Mesothelial cell of epicardium (in vitro differentiated cells): ENCODE measurements at regions not wholly inside any gene's neighbourhood (a gene's known extent, or its start where the extent isn't known, plus 50 kb on each side); places are given as distances from the start of the nearest gene placed in this dataset.
A peak's percentile ranks its signal among the peaks of the same experiment; 100 is the strongest.

Source experiments
- DNase-seq, 2 experiments: peaks; one replicate each; pipeline ENCODE4 v3.0.0; 2021; ENCODE audit warnings: low spot score in 2 of 2; ENCODE audit not compliant: unreplicated experiment in 2 of 2
- H3K27ac Mint-ChIP-seq: 2 replicates; pipeline ENCODE4 v1.8.0; 2021; ENCODE audit warnings: mixed read lengths
- H3K27me3 Mint-ChIP-seq: 2 replicates; pipeline ENCODE4 v1.8.0; 2021; ENCODE audit warnings: low read depth, mixed read lengths
- H3K36me3 Mint-ChIP-seq: 2 replicates; pipeline ENCODE4 v1.8.0; 2021; ENCODE audit warnings: mixed read lengths
- H3K4me1 Mint-ChIP-seq: 2 replicates; pipeline ENCODE4 v1.8.0; 2021; ENCODE audit warnings: mixed read lengths
- H3K4me3 Mint-ChIP-seq: 2 replicates; pipeline ENCODE4 v1.8.0; 2021; ENCODE audit warnings: mild to moderate bottlenecking, moderate library complexity, mixed read lengths
- H3K9me3 Mint-ChIP-seq: 2 replicates; pipeline ENCODE4 v1.8.0; 2021; ENCODE audit warnings: mixed read lengths
- TF ChIP-seq, protein P1 (sequence below): fragments of 200-600 bp; sonication (generic); IDR thresholded peaks from one replicate; pipeline ENCODE4 v1.5.0; 2021; ENCODE audit warnings: antibody characterized with exemption; ENCODE audit not compliant: unreplicated experiment

DNA sequence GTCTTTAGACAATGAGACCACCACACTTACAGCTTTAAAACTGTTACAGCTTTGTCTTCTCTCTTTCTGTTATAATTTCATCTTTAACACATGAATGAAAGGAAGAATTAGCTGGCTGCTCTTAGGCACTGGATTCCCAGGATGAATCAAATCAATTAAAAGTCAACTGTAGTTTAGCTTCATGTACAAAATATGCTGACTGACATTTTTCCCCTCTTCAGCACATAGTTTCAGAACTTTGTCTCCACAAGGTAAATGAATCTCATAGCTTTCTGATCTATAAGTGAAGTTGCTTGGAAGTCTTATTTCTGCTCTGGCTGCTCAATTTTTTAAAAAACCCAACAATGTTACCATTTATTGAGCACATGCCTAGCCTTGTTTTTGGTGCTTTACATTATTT is 293.8 kb downstream of the GRIN2B start:
- DNase-seq = no peak
- no peaks in the 10 kb centered on the region for H3K36me3 Mint-ChIP-seq
- no peak overlapping the region for H3K27ac Mint-ChIP-seq
- H3K9me3 Mint-ChIP-seq = no peaks in the 10 kb centered on the region
- no peaks in the 10 kb centered on the region for H3K4me1 Mint-ChIP-seq
- TF ChIP-seq, protein P1, sequence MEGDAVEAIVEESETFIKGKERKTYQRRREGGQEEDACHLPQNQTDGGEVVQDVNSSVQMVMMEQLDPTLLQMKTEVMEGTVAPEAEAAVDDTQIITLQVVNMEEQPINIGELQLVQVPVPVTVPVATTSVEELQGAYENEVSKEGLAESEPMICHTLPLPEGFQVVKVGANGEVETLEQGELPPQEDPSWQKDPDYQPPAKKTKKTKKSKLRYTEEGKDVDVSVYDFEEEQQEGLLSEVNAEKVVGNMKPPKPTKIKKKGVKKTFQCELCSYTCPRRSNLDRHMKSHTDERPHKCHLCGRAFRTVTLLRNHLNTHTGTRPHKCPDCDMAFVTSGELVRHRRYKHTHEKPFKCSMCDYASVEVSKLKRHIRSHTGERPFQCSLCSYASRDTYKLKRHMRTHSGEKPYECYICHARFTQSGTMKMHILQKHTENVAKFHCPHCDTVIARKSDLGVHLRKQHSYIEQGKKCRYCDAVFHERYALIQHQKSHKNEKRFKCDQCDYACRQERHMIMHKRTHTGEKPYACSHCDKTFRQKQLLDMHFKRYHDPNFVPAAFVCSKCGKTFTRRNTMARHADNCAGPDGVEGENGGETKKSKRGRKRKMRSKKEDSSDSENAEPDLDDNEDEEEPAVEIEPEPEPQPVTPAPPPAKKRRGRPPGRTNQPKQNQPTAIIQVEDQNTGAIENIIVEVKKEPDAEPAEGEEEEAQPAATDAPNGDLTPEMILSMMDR = no peak
- peaks cover 15% of the 10 kb centered on the region for H3K27me3 Mint-ChIP-seq
- H3K4me3 Mint-ChIP-seq = no peak overlapping the region

GRCh38 chr12:13686260-13686659 is 295.1 kb downstream of the GRIN2B start:
- no peaks in the 10 kb centered on the region for H3K9me3 Mint-ChIP-seq
- no peak overlapping the region for H3K27ac Mint-ChIP-seq
- no peak for DNase-seq
- peaks cover 3% of the 10 kb centered on the region for H3K4me1 Mint-ChIP-seq
- H3K36me3 Mint-ChIP-seq = no peaks in the 10 kb centered on the region
- H3K27me3 Mint-ChIP-seq = peaks cover 12% of the 10 kb centered on the region
- TF ChIP-seq, protein P1 = no peak
- no peak overlapping the region for H3K4me3 Mint-ChIP-seq

DNA sequence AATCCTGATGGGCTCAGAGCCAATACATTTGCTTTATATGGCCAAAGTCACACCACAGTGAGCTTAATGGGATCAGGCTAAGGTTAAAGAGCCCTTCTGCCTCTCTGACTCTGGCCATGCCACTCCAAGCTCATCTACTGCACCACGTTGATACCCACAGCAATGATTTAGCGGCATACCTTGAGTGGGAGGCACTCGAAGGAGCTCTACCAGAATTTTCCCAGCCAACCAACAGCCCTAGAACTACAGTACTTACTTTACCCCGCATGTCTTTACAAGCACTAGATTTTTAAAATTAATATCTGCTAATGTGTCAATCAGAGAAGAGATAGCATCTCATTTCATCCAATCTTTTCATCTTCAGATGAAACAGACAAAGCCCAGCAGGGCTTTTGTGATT is 300.5 kb downstream of the GRIN2B start:
- Mint-ChIP-seq H3K27ac (peak overlapping the region; percentile 17), H3K4me1 (peaks cover 35% of the 10 kb centered on the region), H3K27me3 (no peaks in the 10 kb centered on the region), H3K4me3 (no peak overlapping the region), H3K9me3 (no peaks in the 10 kb centered on the region), H3K36me3 (no peaks in the 10 kb centered on the region)
- DNase-seq = no peak
- TF ChIP-seq, protein P1 = no peak

GRCh38 chr12:13676880-13677279 is 304.5 kb downstream of the GRIN2B start:
- Mint-ChIP-seq H3K4me3 (no peak overlapping the region), H3K27ac (no peak overlapping the region), H3K36me3 (no peaks in the 10 kb centered on the region), H3K4me1 (peaks cover 35% of the 10 kb centered on the region), H3K27me3 (no peaks in the 10 kb centered on the region), H3K9me3 (no peaks in the 10 kb centered on the region)
- TF ChIP-seq, protein P1 = no peak
- no peak for DNase-seq

DNA sequence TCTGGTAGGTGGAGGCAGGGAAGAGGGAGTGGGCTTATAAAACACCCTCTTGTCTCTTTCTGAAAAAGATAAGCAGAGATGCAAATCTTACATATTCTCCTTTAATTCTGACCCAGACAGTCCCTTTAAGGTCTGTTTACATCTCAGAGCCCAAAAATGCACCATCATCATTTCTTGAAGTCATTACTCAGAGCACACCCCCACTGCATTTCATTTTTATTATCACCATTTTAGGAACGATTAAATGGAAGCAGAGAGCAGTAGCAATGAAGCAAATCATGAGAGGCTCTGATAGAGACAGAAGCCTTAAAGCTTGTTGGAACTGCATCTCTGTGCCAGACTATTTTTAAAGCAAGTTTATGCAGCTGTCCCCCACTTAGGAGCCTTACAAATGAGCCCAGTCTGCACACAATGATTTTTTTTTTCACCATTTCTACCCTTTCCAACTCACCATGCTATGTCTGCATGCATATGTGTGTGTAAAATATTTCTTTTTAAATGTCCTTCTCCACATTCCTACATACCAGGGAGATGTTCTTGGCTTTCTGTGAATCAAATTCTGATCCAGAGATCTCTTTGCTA is 311.0 kb downstream of the GRIN2B start:
- no peaks in the 10 kb centered on the region for H3K9me3 Mint-ChIP-seq
- no peaks in the 10 kb centered on the region for H3K36me3 Mint-ChIP-seq
- H3K4me1 Mint-ChIP-seq = peaks cover 20% of the 10 kb centered on the region
- TF ChIP-seq, protein P1 = no peak
- no peak for DNase-seq
- peaks cover 10% of the 10 kb centered on the region for H3K27me3 Mint-ChIP-seq
- no peak overlapping the region for H3K4me3 Mint-ChIP-seq
- peak overlapping the region; percentile 7 for H3K27ac Mint-ChIP-seq

GRCh38 chr12:13668880-13669279 is 312.5 kb downstream of the GRIN2B start:
- H3K27ac Mint-ChIP-seq = no peak overlapping the region
- no peaks in the 10 kb centered on the region for H3K36me3 Mint-ChIP-seq
- H3K4me3 Mint-ChIP-seq = no peak overlapping the region
- peaks cover 13% of the 10 kb centered on the region for H3K27me3 Mint-ChIP-seq
- peaks cover 20% of the 10 kb centered on the region for H3K4me1 Mint-ChIP-seq
- no peak for DNase-seq
- TF ChIP-seq, protein P1 = no peak
- H3K9me3 Mint-ChIP-seq = no peaks in the 10 kb centered on the region
